ENCODE measurements at regions not wholly inside any gene's neighbourhood (a gene's known extent, or its start where the extent isn't known, plus 50 kb on each side); places are given as distances from the start of the nearest gene placed in this dataset.
"Not testable (repeated sequence)": the region's sequence is repeated elsewhere in the genome, so short reads cannot be mapped to it uniquely, and the experiment has no call there.

- DNase-seq, result no peak
Observed at GRCh38 chr15:95150466-95150865, 919.1 kb downstream of the MCTP2 start.

DNA sequence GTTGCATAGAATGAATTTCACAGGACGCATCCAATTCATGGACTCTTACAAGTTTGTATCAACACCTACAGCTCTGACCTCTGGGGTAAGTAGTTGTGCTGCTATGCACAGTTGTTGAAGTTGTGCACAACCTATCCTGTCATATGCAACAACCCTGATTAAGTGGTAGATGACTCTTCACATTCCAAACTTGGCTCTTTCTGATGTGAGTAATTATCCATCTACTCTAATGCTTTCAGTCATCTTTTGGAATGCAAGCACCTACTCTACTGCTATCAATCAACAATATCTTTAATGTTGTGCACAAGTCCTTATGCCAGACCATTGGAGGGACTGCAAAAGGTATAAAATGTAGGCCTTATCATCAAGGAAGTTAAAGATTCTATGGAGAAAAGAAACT, 921.4 kb downstream of the MCTP2 start:
- no peak for DNase-seq

- DNase-seq, result not testable (repeated sequence)
Observed at GRCh38 chr15:95153201-95153600, 921.8 kb downstream of the MCTP2 start.

GRCh38 chr15:95160316-95160715, 929.0 kb downstream of the MCTP2 start:
- no peak for DNase-seq

DNA sequence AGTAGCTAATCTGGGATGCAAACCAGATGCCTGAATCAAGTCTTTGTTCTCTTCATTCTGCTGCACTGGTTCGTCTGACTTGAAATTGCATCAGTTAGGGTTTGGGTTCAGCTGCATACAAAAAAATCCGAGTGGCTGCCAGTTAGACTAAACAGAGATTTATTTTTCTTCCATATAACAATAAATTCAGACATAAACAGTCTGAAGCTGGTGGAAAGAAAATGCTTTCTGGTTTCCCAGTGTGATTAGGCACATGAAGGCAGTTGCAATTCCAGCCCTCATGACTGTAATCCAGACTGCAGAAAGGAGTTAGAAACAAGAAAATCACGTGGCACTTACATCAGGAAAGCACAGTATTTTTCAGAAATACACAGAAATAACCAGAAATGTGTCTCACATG, 930.7 kb downstream of the MCTP2 start:
- no peak for DNase-seq

DNA sequence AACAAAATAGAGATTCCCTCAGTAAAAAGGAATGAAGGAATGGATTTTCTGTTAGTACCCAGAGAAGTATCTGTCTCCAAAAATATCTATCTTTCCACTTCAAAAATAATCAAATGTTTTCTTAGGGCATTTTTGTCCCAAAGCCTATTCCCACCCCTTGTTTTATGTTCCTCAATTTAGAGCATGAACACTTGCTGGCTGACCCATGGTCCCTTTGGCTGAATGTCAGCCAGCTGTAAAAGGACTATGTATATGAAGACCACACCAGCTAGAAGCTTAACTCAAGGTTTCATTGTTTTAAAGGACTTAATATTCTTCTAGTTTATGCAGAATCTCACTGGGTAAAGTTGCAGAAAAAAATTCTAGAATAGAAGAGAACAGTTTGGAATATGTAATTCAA, 931.2 kb downstream of the MCTP2 start:
- no peak for DNase-seq

GRCh38 chr15:95162967-95163531, 931.7 kb downstream of the MCTP2 start:
- no peak for DNase-seq

DNA sequence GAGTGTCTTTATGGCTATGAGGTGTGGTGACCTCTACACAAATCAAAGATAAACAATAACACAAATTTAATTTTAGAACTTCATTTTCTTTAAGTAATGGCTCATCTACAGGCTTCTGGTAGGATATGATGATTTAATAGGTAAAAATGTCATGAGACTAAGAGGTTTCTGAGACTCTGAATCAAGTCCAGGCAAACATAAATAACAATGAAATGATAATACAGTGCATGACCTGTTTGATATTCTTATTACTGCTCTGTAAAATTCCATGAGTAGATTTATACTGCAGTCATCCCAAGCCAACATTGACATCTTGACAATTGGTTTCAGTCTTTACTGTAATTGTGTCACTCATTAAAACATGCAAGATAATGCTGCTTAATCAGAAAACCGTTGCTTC, 936.8 kb downstream of the MCTP2 start:
- no peak for DNase-seq

GRCh38 chr15:95168951-95169431, 937.6 kb downstream of the MCTP2 start:
- DNase-seq, result no peak

DNA sequence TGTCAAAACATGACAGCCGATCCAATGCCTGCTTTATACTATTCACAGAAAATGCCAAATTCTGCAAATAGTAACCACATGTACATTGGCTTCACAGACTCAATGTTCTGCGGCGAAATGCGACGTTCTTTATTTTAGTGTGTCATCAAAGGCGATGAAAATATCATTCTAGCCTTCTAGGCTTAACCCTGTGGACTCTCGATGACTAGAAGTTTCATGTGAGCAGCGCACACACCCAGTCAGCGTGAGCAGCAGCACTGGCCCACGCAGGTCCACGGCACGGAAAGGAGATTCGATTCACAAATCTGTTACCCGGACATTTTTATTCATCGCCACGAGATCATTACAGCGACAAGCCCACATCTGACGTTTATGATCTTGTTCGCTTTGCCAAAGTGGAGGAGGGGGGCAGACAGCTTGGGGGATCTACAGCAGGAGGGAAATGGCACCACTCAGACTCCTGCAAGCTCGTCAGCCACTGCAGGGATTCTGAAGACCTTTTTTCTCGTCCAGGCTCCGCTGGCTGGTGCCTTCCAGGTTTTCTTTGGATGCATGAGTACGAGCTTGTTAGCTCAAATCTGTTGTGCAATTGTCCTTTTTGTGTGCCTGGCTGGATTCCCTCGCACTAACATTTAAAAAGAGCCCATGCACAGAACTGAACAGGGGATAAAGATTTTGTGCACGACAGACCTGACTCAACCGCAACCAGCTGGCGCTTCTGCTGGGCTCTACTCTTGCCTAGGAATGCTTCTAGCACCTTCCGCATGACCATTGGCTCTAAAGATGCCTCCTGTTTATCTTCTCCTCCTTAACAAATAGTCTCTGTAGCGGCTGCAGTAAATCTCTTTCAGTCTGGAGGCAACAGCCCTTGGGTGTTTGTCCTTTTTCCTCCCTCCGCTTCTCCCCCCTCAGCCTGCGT, 938.4 kb downstream of the MCTP2 start:
- DNase-seq, result no peak

- DNase-seq, result no peak
Observed at GRCh38 chr15:95170561-95171380, 939.4 kb downstream of the MCTP2 start.

DNA sequence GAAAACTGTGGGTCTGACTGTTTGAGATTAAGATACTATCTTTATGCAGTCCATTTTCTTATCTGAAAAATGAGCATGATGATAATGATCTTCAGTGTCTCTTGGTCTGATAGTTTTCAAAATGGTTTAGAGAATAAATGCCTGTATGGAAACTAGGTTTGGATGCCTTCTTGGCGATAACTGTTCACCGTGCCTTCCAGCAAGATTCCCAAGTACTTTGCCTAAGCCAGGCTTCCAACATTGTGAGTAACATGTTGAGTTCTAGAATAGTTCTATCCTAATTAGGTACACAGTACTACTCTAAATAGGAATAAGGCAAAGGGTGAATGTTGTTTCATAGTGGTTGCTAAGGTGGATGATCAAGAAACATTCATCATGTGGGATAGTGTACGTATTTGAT, 940.2 kb downstream of the MCTP2 start:
- DNase-seq, result no peak

DNA sequence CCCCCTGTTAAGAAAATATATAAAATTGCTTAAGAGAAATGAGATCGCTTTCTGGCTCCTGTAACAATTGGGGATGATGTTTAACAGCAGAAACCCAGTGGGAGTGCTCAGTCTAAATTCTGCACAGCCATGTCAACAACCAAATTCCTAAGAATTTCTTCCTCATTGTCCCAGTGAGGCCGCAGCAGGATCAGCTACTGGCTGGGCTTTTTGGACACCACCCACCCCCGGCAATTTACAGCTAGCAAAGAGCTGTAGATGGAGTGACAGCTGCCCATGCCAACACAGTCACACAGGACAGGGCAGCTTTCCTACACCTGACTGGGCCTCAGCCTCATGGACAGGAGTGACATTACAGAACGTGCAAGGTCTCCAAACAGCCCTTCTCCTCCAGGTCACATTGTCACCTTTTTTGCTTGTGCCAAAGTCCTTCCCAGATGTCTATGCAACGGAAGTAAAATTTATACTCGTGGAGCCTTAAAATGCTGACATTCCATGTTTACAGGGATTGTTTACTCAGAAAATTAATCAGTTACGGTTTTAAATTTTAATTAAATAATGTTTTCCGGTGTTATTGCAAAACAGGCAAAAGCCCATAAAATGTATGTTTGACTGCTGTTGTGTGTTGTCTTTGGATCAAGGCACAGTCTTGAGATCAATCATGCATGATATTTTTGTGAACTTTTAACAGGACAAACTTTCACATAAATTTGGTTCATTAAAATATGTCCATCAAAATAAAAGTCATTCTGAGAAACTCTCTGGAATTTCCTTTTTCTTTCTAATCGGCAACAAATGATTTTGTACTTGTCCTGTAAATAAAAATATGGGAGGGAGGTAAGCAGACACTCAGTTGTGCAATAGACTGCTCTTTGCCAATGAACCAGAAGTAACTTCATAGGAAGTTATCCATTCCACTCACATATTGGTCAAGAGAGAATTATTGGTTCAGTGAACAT, 943.2 kb downstream of the MCTP2 start:
- no peak for DNase-seq

DNA sequence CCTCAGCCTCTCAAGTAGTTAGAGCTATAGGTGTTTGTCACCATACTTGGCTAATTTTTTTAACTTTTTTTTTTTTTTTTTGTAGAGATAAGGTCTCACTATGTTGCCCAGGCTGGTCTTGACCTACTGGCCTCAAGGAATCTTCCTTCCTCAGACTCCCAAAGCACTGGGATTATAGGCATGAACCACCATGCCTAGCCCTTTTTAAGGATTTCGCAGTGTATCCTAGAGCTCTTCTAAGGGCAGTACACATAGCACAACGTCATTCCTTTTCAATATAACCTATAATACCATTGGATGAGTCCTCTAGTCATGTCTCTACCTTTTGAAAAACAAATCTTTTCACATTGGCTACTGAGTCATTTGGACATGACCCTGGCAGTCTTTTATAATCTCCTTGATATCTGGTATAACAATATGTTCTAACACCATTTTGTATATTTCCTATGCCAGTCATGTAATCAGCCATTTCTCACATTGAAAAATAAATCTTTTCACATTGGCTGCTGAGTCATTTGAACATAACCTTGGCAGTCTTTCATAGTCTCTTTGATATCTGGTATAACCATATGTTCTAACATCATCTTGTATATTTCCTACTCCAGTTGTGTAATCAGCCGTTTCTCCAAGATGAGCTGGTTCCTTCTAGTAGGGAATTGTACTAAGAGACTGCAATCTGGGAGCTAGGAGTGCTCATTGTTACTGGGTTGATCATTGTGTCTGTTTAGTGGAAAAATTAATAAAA, 944.7 kb downstream of the MCTP2 start:
- no peak for DNase-seq

- DNase-seq, result no peak
Observed at GRCh38 chr15:95176794-95177577, 945.6 kb downstream of the MCTP2 start.

DNA sequence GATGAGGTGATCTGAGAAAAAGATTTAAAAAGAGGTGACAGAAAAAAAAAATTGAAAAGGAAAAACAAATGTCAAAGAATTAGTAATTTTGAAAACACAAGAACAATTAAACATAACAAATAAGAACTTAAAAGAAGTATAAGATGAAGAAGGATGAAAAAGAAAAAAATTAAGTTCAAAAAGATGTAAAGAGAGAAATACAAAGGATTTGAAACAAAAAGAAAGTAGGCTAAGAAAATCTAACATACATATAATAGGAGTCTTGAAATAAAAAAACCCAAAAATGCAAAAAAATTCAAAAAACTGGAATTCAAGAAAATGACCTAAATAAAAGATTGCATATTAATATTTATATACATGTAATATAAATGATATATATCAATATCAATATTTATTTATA, 949.2 kb downstream of the MCTP2 start:
- no peak for DNase-seq

GRCh38 chr15:95182091-95182490, 950.7 kb downstream of the MCTP2 start:
- DNase-seq, result no peak

- DNase-seq, result no peak
Observed at GRCh38 chr15:95192923-95193322, 961.6 kb downstream of the MCTP2 start.

DNA sequence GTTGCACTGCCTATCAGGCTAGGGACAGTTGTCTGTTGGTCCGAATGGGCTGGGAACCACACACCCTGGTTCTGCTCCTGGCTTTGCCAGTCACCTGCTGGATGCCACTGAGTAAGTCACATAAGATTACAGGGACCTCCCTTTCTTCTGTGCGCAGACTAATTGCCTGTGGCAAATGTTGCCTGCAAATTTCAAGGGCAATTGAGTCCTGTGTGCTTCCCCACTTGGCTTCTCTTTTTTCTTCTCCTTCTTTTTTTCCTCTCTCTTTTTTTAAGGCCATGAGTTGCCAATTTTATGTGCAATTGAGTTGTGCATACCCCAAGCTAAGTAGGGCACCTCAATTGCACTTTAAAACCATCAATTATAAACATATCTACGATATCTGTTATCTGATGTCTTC, 963.4 kb downstream of the MCTP2 start:
- DNase-seq, result no peak

DNA sequence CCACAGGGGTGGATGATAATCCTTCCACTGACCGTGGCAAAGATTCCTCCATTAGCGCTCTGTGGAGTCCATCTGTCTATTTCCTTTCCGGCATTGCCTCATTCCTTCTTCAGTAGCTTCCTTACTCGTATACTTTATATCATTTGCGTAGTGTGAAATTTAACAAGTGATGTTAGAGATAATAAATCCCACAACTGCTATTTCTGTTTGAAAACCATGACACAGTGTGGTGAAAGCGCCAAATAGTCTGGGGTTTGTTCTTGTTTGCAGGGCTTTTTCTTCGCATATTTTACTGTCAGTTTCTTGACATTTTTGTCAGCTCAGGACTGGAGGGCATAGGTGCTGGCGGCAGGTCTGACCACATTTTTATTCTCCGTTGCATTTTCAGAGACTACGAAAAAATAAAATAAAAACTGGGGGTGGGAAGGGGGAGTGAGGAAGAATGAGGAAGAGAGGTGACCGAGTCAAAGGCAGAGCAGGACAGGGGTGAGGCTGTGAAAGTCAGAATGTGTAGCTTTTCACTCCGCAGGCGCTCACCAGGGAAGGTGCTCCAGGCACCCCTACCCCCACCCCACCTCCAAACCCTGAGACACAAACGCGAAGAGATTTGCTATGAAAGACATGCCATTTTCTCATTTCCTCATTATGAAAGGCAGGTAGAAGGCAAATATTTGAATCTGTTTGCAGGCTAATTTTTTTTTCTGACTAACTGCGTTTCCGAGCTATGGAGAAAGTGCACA, 965.0 kb downstream of the MCTP2 start:
- DNase-seq, result no peak

All from NCI-H146 (cell line).